Mammary epithelial cell (primary cell): ENCODE measurements at regions not wholly inside any gene's neighbourhood (a gene's known extent, or its start where the extent isn't known, plus 50 kb on each side); places are given as distances from the start of the nearest gene placed in this dataset.
"Not testable (repeated sequence)": the region's sequence is repeated elsewhere in the genome, so short reads cannot be mapped to it uniquely, and the experiment has no call there.

Experiments
- CTCF ChIP-seq, 2 donors: IDR thresholded peaks in 1 of 2; conservative IDR thresholded peaks in 1 of 2; 2 replicates each; pipeline ENCODE4 v1.5.1; 2011 to 2012; ENCODE audit warnings: inconsistent platforms in 2 of 2, low read length in 2 of 2, mild to moderate bottlenecking in 2 of 2, control low read depth in 1 of 2, low read depth in 1 of 2; ENCODE audit not compliant: insufficient read depth in 1 of 2; ENCODE audit errors: extremely low read depth in 1 of 2
- EZH2 ChIP-seq: IDR thresholded peaks from 2 replicates; pipeline ENCODE4 v1.6.1; 2012; ENCODE audit warnings: low read length, inconsistent platforms, borderline replicate concordance

- not testable (repeated sequence) for TF ChIP-seq CTCF (conservative IDR thresholded peaks at IDR 0.05 in 1 of 2, IDR thresholded peaks at IDR 0.05 in 1 of 2; ENCODE audit: extremely low read depth in 1 of 2, insufficient read depth in 1 of 2, low read depth in 1 of 2, low read length in 2 of 2); EZH2
Observed at GRCh38 chr9:62860939-62861860, 1671.4 kb downstream of the SPATA31A7 start.
